GM21717 (cell line): ENCODE measurements at regions not wholly inside any gene's neighbourhood (a gene's known extent, or its start where the extent isn't known, plus 50 kb on each side); places are given as distances from the start of the nearest gene placed in this dataset.
"Not testable (repeated sequence)": the region's sequence is repeated elsewhere in the genome, so short reads cannot be mapped to it uniquely, and the experiment has no call there.

ENCODE experiments used
- ATAC-seq: cut with Tn5 transposase; IDR thresholded peaks from one replicate; pipeline ENCODE4 v1.9.1; 2021; ENCODE audit warnings: mild to moderate bottlenecking, moderate library complexity; ENCODE audit not compliant: unreplicated experiment

- ATAC-seq = no peak
Measured at GRCh38 chr5:118491351-118491750, 497.0 kb downstream of the DTWD2 start.

- ATAC-seq = no peak
Measured at GRCh38 chr5:118486647-118487225, 501.6 kb downstream of the DTWD2 start.

- ATAC-seq = no peak
Measured at GRCh38 chr5:118479285-118479684, 509.1 kb downstream of the DTWD2 start.

GRCh38 chr5:118478852-118479251 lies 509.5 kb downstream of the DTWD2 start:
- ATAC-seq = no peak

- no peak for ATAC-seq
Measured at GRCh38 chr5:118468085-118468484, 520.3 kb downstream of the DTWD2 start.

GRCh38 chr5:118467103-118467502 lies 521.2 kb downstream of the DTWD2 start:
- no peak for ATAC-seq

GRCh38 chr5:118466418-118466817 lies 521.9 kb downstream of the DTWD2 start:
- ATAC-seq = no peak

GRCh38 chr5:118462276-118462675 lies 526.1 kb downstream of the DTWD2 start:
- ATAC-seq = not testable (repeated sequence)

- no peak for ATAC-seq
Measured at GRCh38 chr5:118461436-118461835, 526.9 kb downstream of the DTWD2 start.

GRCh38 chr5:118459490-118459889 lies 528.9 kb downstream of the DTWD2 start:
- ATAC-seq = no peak

GRCh38 chr5:118456085-118456484 lies 532.3 kb downstream of the DTWD2 start:
- no peak for ATAC-seq

GRCh38 chr5:118451697-118452247 lies 536.6 kb downstream of the DTWD2 start:
- no peak for ATAC-seq

GRCh38 chr5:118450554-118451332 lies 537.6 kb downstream of the DTWD2 start:
- ATAC-seq = no peak

GRCh38 chr5:118447350-118447749 lies 541.0 kb downstream of the DTWD2 start:
- no peak for ATAC-seq

GRCh38 chr5:118441956-118442355 lies 546.4 kb downstream of the DTWD2 start:
- no peak for ATAC-seq

GRCh38 chr5:118441034-118441433 lies 547.3 kb downstream of the DTWD2 start:
- no peak for ATAC-seq

GRCh38 chr5:118440496-118440895 lies 547.9 kb downstream of the DTWD2 start:
- no peak for ATAC-seq

- ATAC-seq = no peak
Measured at GRCh38 chr5:118439831-118440230, 548.5 kb downstream of the DTWD2 start.

- ATAC-seq = no peak
Measured at GRCh38 chr5:118435131-118435530, 553.2 kb downstream of the DTWD2 start.

GRCh38 chr5:118434522-118434921 lies 553.8 kb downstream of the DTWD2 start:
- ATAC-seq = no peak

- ATAC-seq = no peak
Measured at GRCh38 chr5:118430076-118430475, 558.3 kb downstream of the DTWD2 start.

- no peak for ATAC-seq
Measured at GRCh38 chr5:118407958-118408357, 580.4 kb downstream of the DTWD2 start.
